Activated T-helper 1 cell treated with Interleukin-2 at 50 U/mL for 16 hours (primary cell): ENCODE measurements at regions not wholly inside any gene's neighbourhood (a gene's known extent, or its start where the extent isn't known, plus 50 kb on each side); places are given as distances from the start of the nearest gene placed in this dataset.
"Not testable (repeated sequence)": the region's sequence is repeated elsewhere in the genome, so short reads cannot be mapped to it uniquely, and the experiment has no call there.

Experiments used
- DNase-seq: peaks from one replicate; pipeline ENCODE4 v3.0.0-alpha.2; 2020; ENCODE audit warnings: low read depth

DNA sequence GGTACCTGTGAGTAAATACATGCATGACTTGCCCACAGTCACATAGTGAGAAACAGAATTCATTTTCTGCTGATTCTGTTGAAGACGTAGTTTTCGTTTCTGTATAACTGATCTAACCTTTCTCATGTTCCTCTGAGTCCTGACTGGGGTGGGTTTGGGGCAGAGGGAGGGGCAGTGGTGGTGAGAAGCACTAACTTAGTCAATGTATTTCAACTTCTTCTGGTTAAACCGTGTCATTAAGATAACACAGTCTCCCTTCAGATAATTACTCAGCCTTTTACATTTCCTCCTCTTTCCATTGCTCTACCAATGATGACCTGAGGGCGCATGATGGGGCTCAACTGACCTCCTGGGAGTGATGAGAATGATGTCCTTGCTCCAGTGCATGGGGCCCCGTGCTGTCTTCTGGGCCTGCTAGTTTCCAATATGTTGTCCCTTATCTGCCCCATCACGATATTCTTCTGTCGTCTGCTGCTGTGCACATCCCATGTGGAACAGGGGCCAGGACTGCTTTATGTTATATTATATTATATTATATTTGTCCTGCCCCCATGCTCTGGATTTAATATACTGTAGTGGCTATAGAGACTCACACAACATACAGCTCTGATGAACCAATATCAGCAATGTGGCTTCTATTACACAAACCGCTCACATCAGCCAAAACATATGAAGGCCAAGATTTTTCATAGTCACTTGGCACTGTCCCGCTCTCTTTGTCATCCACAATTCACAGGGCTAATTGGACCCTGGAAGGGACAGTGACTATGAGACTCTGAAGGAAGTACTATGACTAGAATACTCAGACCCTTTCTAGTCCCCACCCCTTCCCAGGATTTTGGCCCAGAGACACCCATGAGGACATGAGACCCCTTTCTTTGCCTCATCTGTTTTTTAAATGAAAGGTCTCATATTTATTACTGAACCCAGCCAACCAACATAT is 407.1 kb upstream of the MCTP2 start:
- no peak for DNase-seq

DNA sequence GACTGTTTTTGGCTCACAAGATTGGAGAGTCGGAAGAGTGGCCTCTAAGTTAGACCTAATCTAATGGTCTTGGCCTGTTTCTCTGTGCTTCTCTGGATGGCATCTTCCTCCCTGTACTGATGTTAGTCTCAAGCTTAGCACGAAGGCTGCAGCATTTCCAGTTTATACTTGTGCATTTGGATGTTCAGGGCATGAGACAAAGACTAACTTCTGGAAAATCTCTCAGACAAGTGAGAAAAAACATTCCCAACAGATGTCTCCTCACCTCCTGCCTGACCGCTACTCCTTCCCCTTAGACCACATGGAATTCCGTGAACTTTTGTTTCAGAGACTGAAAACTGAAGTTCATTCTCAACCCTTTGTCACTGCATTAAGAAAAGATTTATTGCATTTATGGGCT is 410.8 kb upstream of the MCTP2 start:
- DNase-seq, result no peak

DNA sequence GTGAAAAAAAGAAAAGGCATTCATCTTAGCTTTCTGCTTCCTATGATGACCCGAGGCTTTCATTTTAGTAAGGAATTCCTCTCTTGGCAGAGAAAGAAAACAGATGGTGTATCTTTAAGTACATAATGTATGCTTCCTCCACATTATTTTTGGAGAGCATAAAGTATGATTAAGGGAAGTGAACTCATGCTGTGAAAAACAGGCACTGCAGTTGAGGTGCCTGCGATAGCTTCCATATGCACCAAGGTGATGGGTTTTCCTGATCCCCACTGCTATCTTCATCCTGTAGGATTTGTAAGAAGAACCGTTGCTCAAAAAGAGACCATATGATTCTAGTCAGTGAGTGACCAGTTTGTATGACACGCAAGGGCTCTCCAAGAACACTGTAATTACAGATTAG is 411.5 kb upstream of the MCTP2 start:
- no peak for DNase-seq

DNA sequence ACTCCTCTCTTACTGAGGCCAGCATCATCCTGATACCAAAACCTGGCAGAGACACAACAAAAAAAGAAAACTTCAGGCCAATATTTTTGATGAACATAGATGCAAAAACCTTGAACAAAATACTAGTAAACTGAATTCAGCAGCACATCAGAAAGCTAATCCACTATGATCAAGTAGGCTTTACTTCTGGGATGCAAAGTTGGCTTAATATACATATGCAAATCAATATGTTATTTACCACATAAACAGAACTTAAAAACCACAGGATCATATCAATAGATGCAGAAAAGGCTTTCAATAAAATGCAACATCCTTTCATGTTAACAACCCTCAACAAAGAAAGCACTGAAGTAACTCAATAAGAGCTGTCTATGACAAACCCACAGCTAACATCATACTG is 414.5 kb upstream of the MCTP2 start:
- DNase-seq, result no peak

DNA sequence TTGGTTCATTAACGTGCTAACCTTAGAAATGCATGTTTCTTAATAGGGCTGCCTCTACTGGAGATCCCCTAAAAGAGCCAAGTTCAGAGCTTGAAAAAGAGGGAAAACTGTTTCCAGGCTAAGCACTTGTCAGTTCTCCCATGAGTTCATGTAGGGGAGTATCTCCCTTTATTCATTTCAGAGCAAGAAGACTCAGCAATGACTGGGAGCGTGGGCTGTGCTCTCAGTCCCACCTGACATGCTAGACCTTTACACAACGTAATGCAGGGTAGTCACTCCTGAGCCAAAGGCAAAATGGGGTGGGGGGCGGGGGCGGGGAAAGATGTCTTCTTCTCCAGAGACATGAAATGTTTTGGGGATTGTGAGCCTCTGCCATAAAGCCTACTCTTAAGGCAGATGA is 420.1 kb upstream of the MCTP2 start:
- no peak for DNase-seq

DNA sequence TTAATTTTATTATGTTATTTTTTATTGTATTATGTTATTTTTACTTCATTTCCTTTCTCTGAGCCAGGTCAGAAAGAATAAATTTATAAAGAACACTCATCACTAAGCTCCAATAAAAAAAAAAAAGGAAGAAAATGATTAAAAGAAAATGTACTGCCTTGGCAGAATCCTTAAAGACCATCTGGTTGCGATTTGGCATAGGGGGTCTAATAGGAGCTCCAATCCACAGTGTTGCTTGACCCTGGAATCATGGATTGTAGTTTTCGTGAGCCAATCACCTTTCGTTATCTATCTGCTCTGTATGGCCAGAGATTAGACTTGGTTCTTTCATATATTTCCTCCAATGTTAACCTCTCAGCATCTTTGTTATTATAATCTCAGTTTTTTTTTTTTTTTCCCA is 421.8 kb upstream of the MCTP2 start:
- no peak for DNase-seq

DNA sequence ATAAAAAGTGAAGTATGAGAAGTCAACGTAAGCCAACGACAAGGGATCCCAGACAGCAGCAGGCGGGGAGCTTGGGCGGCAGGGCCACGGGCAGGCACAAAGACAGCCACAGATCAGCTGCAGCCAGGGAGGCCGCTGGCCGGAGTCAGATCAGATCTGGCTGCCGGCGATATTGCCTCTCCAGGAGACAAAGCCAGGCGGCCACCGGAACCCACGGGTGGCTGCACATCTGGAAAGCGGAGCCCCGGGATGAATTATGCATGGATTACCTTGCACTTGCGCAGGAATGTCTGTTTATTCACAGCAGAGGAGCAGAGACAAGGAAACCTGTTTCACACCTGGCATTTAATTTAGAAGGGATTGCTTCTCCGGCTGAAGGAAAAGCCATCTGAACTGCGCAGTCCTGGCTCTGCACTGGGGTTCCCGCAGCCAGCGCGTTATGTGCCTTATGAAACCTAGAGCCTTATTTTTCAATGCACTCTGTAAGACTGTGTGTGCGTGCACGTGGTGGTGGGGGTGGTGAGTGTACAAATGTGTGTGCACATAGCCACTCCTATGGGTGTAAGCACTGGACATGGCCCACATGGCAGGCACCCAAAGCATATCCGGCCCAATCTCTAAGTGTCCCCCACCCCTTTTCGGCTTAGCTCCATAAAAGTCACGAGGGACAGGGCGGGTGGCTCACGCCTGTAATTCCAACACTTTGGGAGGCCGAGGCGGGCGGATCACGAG is 427.8 kb upstream of the MCTP2 start:
- DNase-seq, result no peak

DNA sequence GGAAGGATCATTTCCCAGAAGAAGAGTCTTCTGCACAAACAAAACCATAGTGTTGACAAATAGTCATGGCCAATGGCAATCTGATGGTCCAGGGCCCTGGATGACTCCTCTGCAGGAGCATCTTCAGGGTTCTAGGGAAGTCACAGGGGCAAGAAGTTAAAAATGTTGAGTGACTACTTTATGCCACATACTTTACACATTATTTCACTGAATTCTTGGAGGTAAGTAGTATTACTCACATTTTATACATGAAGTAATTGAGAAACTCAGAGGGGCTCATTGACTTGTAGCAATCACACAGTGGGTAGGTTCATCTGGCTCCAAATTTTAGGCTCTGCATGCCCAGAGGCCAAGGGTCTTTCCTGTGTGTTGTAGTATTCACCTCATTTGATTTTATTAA is 430.2 kb upstream of the MCTP2 start:
- no peak for DNase-seq

DNA sequence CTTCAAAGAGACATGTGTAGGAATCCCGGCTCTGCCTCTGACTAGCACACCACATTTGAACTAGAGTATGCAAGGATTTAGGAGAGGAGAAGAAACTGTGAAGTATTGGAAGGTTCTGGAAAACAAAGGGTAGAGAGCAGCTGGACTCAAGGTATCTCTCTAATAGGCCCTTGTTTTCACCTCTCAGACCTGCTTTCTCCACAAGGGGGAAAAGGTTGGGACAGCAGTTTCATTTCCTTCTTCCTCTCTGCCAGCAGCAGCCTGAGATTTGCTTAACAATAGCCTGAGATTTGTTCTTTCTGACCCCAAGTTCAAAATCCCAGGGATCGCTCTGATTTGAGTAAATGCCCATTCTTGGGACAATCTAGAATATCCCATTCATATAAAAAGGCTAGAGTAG is 430.6 kb upstream of the MCTP2 start:
- DNase-seq, result no peak

DNA sequence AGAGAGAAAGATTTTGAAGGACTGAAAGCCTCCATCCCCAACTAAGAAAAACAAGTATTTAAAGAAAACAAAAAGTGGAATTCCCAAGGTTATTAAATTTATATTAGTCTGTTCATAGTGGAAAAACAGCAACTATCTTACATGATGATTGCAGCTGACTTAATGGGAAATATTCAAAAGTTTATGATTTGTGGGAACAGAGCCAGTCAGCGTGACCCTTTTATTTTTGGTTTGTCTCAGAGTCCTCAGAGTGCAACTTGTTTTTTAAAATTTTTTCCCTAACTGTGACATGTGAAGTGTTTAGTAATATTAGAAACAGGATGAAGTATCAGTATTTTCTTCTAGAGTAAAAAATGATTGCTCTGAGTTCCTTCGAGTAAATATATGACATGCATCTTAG is 441.9 kb upstream of the MCTP2 start:
- DNase-seq, result no peak

DNA sequence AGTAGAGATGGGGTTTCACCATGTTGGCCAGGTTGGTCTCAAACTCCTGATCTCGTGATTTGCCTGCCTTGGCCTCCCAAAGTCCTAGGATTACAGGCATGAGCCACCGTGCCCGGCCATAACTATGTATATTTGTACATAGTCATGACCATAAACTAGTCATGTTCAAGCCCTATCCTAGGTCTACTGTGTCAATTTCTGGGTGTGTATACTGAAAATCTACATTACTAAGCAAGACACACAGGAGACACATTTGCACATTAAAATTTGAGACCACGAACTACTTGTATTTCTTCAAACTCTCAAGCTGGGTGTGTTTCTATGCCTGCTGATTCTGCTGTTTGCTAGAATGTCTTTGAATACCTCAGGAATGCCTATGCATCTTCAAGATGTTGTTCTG is 451.3 kb upstream of the MCTP2 start:
- DNase-seq, result no peak

DNA sequence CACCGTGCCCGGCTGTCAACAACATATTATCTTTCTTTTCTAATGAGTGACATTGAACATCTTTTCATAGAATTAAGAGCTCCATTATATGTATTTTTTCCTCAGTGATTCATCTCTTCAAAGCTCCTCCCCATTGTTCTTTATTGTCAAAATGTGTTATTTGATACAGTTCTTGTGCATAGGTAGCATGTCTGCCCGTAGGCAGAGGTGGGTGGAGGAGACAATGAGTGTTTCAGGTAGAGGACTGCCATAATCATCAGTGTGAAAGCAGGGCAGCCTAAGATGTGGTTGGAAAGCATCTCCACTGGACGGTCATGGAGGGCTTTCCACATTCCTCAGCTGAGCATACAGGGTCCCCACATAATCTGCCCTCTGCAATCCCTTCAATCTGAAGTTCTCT is 452.0 kb upstream of the MCTP2 start:
- no peak for DNase-seq

DNA sequence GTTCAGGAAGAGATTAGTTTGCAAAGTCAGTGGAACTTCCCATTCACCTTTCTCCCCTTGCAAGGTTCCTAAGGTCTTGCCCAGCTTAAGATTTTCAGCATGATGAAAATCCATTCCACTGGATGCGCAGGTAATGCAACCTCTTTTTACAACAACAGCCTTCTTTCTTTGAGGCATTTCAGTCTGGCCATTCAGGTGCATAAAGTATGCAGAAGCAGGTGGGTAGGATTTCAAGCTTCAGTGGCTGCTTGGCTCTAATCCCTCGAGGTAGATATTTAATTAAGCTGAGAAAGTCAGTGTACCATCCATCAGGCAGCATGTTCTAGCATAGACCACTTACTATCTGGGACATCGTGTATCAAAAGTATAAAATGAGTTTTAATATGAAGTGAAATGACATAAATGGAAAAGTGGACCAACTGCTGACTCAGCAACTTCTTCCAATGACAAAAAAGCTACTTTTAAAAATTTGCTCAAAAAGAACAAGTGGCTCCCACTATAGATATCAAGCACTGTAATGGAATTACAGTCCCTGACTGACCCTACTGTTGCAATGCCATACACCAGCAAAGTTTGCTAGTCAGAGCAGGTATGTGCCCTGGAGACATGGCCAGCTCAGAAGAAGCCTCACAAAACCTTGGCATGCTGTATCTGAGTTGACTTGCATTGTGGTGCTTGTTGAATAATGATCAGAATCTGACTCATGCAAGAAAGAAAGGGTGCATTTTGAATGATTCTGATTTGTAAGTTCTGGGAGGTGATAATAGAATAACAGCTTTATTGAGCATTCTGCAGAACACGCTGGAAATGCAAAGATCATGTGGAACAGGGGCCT is 459.9 kb upstream of the MCTP2 start:
- no peak for DNase-seq

DNA sequence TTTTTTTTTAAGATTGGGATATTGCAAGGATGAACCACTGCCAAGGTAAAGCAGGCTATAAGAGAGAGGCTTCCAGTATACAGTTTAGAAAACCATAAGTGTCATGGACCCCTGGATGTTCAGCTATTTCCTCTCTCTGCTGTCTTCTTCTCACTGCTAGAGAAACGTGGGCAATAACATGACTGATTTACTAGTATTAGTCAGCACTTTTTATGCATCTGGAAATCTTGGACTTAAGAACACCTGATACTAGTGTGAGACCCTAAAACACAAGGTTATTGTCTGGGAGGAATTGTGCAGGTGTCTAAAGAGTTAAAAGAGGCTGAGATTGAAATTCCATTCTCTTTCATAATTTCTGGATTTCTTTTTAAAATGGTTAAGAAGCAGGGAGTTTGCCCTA is 460.6 kb upstream of the MCTP2 start:
- DNase-seq, result no peak

DNA sequence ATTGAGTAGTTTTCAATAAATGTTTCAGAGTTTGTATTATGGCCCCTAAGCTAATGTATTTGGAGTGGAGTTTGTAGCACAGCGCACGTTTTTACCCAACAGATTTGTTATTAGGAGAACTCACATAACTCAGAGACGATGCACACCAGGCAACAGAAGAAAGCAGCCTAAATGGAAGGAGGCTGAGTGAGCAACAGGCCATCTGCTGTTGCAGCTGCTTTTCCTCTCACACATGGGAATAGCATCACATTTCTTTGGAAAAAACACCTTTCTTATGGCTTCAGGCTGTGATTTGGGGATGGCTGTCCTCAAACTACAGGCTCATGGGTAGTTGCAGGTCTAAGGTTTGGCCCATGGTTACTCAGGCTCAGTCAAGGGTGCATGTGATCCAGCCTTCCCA is 469.3 kb upstream of the MCTP2 start:
- DNase-seq, result no peak

DNA sequence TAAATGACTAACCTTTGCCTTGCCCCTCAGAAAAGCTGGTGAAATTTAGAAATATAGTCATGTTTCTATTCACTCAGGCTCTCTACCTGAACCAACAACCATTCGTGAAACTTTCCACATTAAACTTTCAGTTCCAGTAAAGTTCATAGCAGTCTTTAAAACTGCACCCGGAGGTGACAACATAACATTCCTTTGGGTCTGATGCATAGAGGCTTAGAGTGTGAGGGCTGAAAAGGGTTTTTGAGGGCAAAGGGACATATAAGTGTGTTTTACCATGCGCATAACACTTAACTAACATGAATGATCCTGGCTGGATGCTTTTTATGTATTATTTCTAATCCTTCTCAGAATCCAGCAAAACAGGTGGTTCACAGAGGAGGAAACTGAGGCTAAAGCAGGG is 471.7 kb upstream of the MCTP2 start:
- DNase-seq, result no peak

DNA sequence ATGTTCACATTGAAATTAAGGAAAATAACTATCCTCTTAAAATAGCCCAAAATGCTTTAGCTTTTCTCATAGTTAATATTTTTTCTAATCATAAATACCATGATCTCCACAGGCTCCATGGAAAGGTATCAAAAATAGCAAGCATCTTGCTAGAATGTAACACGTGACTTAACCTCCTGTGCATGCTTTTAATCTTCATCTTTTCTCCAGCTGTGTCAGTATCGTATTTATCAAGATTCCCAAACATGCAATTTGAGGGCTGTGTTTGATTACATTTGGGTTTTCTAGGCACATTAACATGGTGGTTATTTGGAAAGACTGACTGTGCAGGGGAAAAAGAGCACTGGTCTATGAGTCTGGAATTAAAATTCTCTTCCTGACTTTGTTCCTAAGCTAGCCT is 472.5 kb upstream of the MCTP2 start:
- DNase-seq, result no peak

DNA sequence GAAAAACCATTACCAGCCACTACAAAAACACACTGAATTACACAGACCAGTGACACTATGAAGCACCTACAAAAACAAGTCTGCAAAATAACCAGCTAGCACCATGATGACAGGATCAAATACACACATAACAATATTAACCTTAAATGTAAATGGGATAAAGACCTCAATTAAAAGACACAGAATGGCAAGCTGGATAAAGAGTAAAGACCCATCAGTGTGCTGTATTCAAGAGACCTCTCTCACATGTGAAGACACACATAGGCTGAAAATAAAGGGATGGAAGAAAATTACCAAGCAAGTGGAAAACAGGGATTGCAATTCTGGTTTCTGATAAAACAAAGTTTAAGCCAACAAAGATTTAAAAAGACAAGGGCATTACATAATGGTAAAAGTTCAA is 482.7 kb upstream of the MCTP2 start:
- DNase-seq, result no peak

DNA sequence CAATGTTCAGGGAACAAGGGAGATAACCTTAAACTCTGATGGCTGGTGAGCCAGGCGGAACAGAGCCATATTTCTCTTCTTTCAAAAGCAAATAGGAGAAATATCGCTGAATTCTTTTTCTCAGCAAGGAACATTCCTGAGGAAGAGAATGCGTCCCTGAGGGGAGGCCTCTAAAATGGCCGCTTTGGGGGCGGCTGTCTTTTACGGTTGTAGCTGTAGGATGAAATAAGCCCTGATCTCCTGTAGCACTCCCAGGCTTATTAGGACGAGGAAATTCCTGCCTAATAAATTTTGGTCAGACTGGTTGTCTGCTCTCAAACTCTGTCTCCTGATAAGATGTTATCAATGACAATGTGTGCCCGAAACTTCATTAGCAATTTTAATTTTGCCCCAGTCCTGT is 496.4 kb upstream of the MCTP2 start:
- DNase-seq, result not testable (repeated sequence)

DNA sequence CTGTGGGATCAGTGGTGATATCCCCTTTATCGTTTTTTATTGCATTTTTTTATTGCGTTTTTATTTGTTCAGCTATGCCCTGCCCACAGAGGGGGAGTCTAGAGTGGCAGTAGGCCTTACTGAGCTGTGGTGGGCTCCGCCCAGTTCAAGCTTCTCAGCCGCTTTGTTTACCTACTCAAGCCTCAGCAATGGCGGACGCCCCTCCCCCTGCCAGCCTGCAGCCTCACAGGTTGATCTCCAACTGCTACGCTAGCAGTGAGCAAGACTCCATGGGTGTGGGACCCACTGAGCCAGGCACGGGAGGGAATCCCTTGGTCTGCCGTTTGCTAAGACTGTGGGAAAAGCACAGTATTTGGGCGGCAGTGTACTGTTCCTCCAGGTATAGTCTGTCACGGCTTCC is 500.6 kb upstream of the MCTP2 start:
- DNase-seq, result no peak

DNA sequence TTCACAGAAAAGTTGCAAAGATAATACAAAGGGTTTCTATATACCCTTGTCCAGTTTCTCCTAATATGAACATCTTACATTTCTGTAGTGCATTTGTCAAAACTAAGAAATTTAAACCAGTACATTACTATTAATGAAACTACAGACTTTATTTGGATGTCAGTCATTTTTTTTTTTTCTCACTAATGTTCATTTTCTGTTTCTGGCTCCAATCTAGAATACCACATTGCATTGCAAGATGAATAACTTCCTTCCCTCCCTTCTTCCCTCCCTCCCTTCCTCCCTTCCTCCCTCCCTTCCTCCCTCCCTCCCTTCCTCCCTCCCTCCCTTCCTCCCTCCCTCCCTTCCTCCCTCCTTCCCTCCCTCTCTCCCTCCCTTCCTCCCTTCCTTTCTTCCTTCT is 509.2 kb upstream of the MCTP2 start:
- no peak for DNase-seq

DNA sequence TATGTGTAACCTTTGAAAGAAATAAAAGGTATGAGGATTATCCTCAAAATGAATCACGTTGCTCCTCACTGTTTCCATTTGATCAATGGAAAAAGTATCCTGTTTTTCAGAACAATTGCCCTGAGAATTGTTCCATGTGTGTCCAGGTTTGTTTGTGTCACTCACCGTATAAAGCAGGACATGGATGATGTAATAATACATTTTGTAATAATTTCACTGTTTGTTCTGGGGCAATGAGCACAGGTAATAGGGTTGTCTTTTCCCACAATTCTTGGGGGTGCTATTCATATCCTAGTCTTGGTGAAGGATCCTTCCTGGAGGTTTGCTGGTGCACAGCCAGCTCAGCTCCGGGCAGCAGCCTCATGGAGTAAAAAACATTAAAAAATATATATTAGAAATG is 510.8 kb upstream of the MCTP2 start:
- DNase-seq, result no peak

DNA sequence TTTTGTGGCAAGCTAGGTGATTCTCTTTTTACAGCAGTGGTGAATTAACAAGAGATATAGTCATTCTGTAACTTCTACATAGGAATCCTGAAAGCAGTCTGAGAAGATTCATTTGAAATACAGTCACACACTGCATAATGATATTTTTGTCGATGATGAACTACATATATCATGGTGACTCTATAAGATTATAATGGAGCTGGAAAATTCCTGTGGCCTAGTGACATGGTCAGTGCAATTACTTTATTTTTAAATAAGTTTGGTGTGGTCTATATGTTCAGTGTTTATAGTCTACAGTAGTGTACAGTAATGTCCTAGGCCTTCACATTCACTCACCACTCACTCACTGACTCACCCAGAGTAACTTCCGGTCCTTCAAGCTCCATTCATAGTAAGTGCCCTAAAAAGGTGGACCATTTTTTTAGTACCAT is 511.4 kb upstream of the MCTP2 start:
- no peak for DNase-seq
